Osteocyte (in vitro differentiated cells): ENCODE measurements at regions not wholly inside any gene's neighbourhood (a gene's known extent, or its start where the extent isn't known, plus 50 kb on each side); places are given as distances from the start of the nearest gene placed in this dataset.

Experiments used
- DNase-seq: peaks from one replicate; pipeline ENCODE4 v3.0.0; 2021; ENCODE audit warnings: mixed read lengths; ENCODE audit not compliant: unreplicated experiment; ENCODE audit errors: extremely low spot score
- H3K27ac Mint-ChIP-seq: one replicate; pipeline ENCODE4 v1.8.0; 2021; ENCODE audit warnings: mild to moderate bottlenecking, mixed read lengths; ENCODE audit not compliant: unreplicated experiment
- H3K27me3 Mint-ChIP-seq: one replicate; pipeline ENCODE4 v1.8.0; 2021; ENCODE audit warnings: mixed read lengths; ENCODE audit not compliant: unreplicated experiment
- H3K36me3 Mint-ChIP-seq: one replicate; pipeline ENCODE4 v1.8.0; 2021; ENCODE audit warnings: mixed read lengths; ENCODE audit not compliant: unreplicated experiment
- H3K4me1 Mint-ChIP-seq: one replicate; pipeline ENCODE4 v1.8.0; 2021; ENCODE audit warnings: mixed read lengths; ENCODE audit not compliant: unreplicated experiment
- H3K4me3 Mint-ChIP-seq: one replicate; pipeline ENCODE4 v1.8.0; 2021; ENCODE audit warnings: mild to moderate bottlenecking, moderate library complexity, mixed read lengths; ENCODE audit not compliant: unreplicated experiment
- H3K9me3 Mint-ChIP-seq: one replicate; pipeline ENCODE4 v1.8.0; 2021; ENCODE audit warnings: mixed read lengths; ENCODE audit not compliant: unreplicated experiment
- TF ChIP-seq, protein P1 (sequence below): fragments of 200-600 bp; sonication (generic); IDR thresholded peaks from 2 replicates; pipeline ENCODE4 v1.5.0; 2021; ENCODE audit warnings: antibody characterized with exemption, mild to moderate bottlenecking, moderate library complexity

GRCh38 chr13:106401081-106401480, 134.4 kb downstream of the EFNB2 start:
- no peak for DNase-seq
- no peak overlapping the region for H3K4me3 Mint-ChIP-seq
- H3K27me3 Mint-ChIP-seq = no peaks in the 10 kb centered on the region
- TF ChIP-seq, protein P1, sequence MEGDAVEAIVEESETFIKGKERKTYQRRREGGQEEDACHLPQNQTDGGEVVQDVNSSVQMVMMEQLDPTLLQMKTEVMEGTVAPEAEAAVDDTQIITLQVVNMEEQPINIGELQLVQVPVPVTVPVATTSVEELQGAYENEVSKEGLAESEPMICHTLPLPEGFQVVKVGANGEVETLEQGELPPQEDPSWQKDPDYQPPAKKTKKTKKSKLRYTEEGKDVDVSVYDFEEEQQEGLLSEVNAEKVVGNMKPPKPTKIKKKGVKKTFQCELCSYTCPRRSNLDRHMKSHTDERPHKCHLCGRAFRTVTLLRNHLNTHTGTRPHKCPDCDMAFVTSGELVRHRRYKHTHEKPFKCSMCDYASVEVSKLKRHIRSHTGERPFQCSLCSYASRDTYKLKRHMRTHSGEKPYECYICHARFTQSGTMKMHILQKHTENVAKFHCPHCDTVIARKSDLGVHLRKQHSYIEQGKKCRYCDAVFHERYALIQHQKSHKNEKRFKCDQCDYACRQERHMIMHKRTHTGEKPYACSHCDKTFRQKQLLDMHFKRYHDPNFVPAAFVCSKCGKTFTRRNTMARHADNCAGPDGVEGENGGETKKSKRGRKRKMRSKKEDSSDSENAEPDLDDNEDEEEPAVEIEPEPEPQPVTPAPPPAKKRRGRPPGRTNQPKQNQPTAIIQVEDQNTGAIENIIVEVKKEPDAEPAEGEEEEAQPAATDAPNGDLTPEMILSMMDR = no peak
- peaks cover 2% of the 10 kb centered on the region for H3K36me3 Mint-ChIP-seq
- no peaks in the 10 kb centered on the region for H3K4me1 Mint-ChIP-seq
- no peak overlapping the region for H3K27ac Mint-ChIP-seq
- no peaks in the 10 kb centered on the region for H3K9me3 Mint-ChIP-seq

DNA sequence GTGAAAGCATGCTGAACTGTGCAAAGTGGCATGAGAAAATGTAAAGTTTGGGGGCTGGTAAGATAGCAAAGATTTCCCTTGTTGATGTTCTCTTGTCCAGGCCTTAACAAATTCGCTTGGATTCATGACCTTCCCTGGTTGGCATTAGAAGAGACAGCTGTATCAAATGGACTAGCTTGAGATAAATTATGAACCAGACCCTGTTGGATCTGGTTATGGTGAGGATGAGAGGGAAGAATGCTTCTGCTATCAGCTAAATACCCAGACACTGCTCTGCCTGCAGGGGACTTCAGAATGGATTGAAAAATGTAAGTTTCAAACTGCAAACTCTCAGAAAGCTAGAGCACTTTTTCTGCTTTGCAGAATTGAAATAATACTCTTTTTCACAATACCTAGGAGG, 135.2 kb downstream of the EFNB2 start:
- Mint-ChIP-seq H3K36me3 (peaks cover 2% of the 10 kb centered on the region), H3K4me1 (no peaks in the 10 kb centered on the region), H3K27ac (no peak overlapping the region), H3K4me3 (no peak overlapping the region), H3K27me3 (no peaks in the 10 kb centered on the region), H3K9me3 (no peaks in the 10 kb centered on the region)
- TF ChIP-seq, protein P1 = no peak
- no peak for DNase-seq

- TF ChIP-seq, protein P1 = no peak
- Mint-ChIP-seq H3K4me1 (no peaks in the 10 kb centered on the region), H3K36me3 (peaks cover 2% of the 10 kb centered on the region), H3K9me3 (no peaks in the 10 kb centered on the region), H3K27me3 (no peaks in the 10 kb centered on the region), H3K27ac (no peak overlapping the region), H3K4me3 (no peak overlapping the region)
- no peak for DNase-seq
These were observed 137.2 kb downstream of the EFNB2 start for GRCh38 chr13:106398289-106398688.

- no peaks in the 10 kb centered on the region for H3K4me1 Mint-ChIP-seq
- TF ChIP-seq, protein P1 = no peak
- no peak overlapping the region for H3K27ac Mint-ChIP-seq
- H3K36me3 Mint-ChIP-seq = no peaks in the 10 kb centered on the region
- no peak for DNase-seq
- H3K4me3 Mint-ChIP-seq = no peak overlapping the region
- no peaks in the 10 kb centered on the region for H3K27me3 Mint-ChIP-seq
- H3K9me3 Mint-ChIP-seq = no peaks in the 10 kb centered on the region
These were observed 141.7 kb downstream of the EFNB2 start for GRCh38 chr13:106393776-106394175.

DNA sequence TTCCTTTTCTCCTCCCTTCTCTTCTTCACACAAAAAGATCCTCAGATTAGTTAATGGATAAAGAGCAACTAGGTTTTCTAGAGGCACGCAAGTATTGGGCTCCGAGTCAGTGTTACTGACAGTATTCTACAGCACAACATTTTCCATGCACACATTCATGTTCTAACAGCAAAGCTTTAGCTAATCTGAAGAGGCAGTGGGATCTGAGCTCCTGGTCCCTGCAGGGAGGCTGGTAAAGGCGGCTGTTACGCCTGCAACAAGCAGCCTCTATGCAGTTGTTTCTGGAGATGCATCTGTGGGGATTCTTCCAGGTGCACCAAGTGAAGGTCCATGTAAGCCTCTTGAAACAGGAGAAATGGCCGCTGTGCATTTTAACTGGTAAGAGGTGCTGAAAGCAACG, 143.8 kb downstream of the EFNB2 start:
- TF ChIP-seq, protein P1 = no peak
- no peaks in the 10 kb centered on the region for H3K4me1 Mint-ChIP-seq
- H3K4me3 Mint-ChIP-seq = no peak overlapping the region
- H3K27me3 Mint-ChIP-seq = no peaks in the 10 kb centered on the region
- no peaks in the 10 kb centered on the region for H3K36me3 Mint-ChIP-seq
- no peaks in the 10 kb centered on the region for H3K9me3 Mint-ChIP-seq
- no peak for DNase-seq
- H3K27ac Mint-ChIP-seq = no peak overlapping the region
